HepG2 (cell line): ENCODE measurements at regions not wholly inside any gene's neighbourhood (a gene's known extent, or its start where the extent isn't known, plus 50 kb on each side); places are given as distances from the start of the nearest gene placed in this dataset.

ENCODE experiments used
- GMEB2 ChIP-seq: IDR thresholded peaks from 2 replicates; pipeline ENCODE4 v1.6.1; 2016; ENCODE audit warnings: missing biosample characterization, missing genetic modification reagents, low read depth
- HOXA7 ChIP-seq: sonication (generic); formaldehyde crosslinking; IDR thresholded peaks from 2 replicates; pipeline ENCODE4 v1.8.1; 2022; ENCODE audit warnings: mild to moderate bottlenecking, missing genetic modification reagents, moderate library complexity
- KDM6A ChIP-seq: IDR thresholded peaks from 2 replicates; pipeline ENCODE4 v1.6.1; 2016; ENCODE audit warnings: low read depth
- MATR3 ChIP-seq: sonication (generic); formaldehyde crosslinking; IDR thresholded peaks from 2 replicates; pipeline ENCODE4 v1.4.0; 2020; ENCODE audit warnings: missing genetic modification reagents
- NFE2L2 ChIP-seq: fragments of 150-350 bp; IDR thresholded peaks from 2 replicates; pipeline ENCODE4 v1.6.1; 2014; ENCODE audit warnings: low read length
- POGZ ChIP-seq: sonication (generic); formaldehyde crosslinking; IDR thresholded peaks from 2 replicates; pipeline ENCODE4 v1.4.0; 2020; ENCODE audit warnings: mild to moderate bottlenecking, missing genetic modification reagents
- RARG ChIP-seq: sonication (generic); formaldehyde crosslinking; IDR thresholded peaks from 2 replicates; pipeline ENCODE4 v1.4.0; 2020; ENCODE audit warnings: low read depth, mild to moderate bottlenecking, missing genetic modification reagents
- RBFOX2 ChIP-seq: fragments of 200-400 bp; formaldehyde crosslinking; IDR thresholded peaks from 2 replicates; pipeline ENCODE4 v1.6.1; 2017; ENCODE audit warnings: low read depth, mild to moderate bottlenecking, low read length
- SNAPC5 ChIP-seq: sonication (generic); formaldehyde crosslinking; IDR thresholded peaks from 2 replicates; pipeline ENCODE4 v1.8.1; 2023; ENCODE audit warnings: mild to moderate bottlenecking, missing genetic modification reagents, borderline replicate concordance
- SOX13 ChIP-seq, 3 experiments: fragments of 450-650 bp in 1 of 3; sonication (generic) in 1 of 3; formaldehyde crosslinking in 1 of 3; IDR thresholded peaks in 2 of 3; conservative IDR thresholded peaks in 1 of 3; 2 replicates each; pipeline versions ENCODE4 v1.5.0 to v1.6.1; 2016 to 2020; ENCODE audit warnings: antibody characterized with exemption in 1 of 3, mild to moderate bottlenecking in 1 of 3, missing compliant biosample characterization in 1 of 3, missing genetic modification reagents in 1 of 3, moderate library complexity in 1 of 3
- TRIM22 ChIP-seq: fragments of 450-650 bp; IDR thresholded peaks from 2 replicates; pipeline ENCODE4 v1.6.1; 2017
- ZBTB10 ChIP-seq: sonication (generic); formaldehyde crosslinking; IDR thresholded peaks from 2 replicates; pipeline ENCODE4 v1.4.0; 2020; ENCODE audit warnings: missing genetic modification reagents, borderline replicate concordance
- ZBTB34 ChIP-seq: sonication (generic); formaldehyde crosslinking; IDR thresholded peaks from 2 replicates; pipeline ENCODE4 v1.8.0; 2022; ENCODE audit warnings: mild to moderate bottlenecking, missing genetic modification reagents
- ZFP90 ChIP-seq: sonication (generic); formaldehyde crosslinking; IDR thresholded peaks from 2 replicates; pipeline ENCODE4 v1.8.0; 2022; ENCODE audit warnings: missing genetic modification reagents, mild to moderate bottlenecking, inconsistent platforms, borderline replicate concordance
- ZNF251 ChIP-seq: sonication (generic); formaldehyde crosslinking; IDR thresholded peaks from 2 replicates; pipeline ENCODE4 v1.9.0; 2021; ENCODE audit warnings: mild to moderate bottlenecking, missing genetic modification reagents
- ZNF468 ChIP-seq: sonication (generic); formaldehyde crosslinking; IDR thresholded peaks from 2 replicates; pipeline ENCODE4 v1.8.0; 2022; ENCODE audit warnings: mild to moderate bottlenecking, moderate library complexity, missing genetic modification reagents
- ZNF788 ChIP-seq: sonication (generic); formaldehyde crosslinking; IDR thresholded peaks from 2 replicates; pipeline ENCODE4 v1.5.0; 2020; ENCODE audit warnings: mild to moderate bottlenecking, missing genetic modification reagents, borderline replicate concordance
- TF ChIP-seq, protein P1 (sequence below): sonication (generic); formaldehyde crosslinking; IDR thresholded peaks from 2 replicates; pipeline ENCODE4 v1.4.0; 2020; ENCODE audit warnings: missing genetic modification reagents

DNA sequence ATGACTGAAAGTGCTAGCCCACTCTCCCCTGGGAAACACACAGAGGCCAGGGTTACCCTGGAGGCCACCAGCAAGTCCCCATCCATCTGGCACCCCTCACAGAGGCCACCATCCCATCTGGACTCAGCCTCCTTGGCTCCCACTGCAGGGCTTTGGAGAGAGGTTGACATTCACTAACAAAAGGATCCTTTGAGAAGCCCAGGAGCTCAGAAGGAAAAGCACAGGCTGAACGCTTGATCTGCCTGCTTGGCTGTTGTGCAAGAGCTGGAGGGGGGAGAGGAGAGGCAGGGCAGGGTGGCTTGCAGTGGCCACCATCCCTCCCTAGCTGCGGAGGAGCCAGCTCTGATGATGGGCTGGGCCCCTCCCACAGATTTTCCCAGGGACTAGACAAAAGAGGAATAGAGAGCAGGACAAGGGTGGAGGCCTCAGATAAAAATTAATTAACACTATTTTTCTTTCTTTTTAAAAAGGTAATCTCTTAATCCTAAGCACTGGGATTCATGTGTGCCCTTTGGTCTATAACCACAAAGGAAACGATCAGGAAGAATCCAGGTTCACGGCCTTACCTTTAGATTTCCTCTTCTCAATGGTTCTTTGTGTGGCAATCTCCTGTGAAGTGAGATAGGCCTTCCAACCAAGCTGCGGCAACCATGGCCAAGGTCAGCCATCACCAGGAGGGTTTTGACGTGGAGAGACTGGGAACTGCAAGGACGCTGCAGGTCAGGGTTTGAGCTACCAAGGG, 154.7 kb downstream of the BARX2 start (continued):
- TF ChIP-seq SNAPC5, result no peak
- TF ChIP-seq POGZ, result peak; percentile 18; the same call in 1 of the 2 replicates
- TF ChIP-seq ZFP90 (CRISPR knock-in tag), result no peak
- TF ChIP-seq ZNF788 (CRISPR knock-in tag), result no peak
- TF ChIP-seq RBFOX2, result no peak
- no peak for TF ChIP-seq SOX13 (IDR thresholded peaks at IDR 0.05)
- TF ChIP-seq SOX13 (CRISPR knock-in tag; conservative IDR thresholded peaks at IDR 0.05 in 1 of 2, IDR thresholded peaks at IDR 0.05 in 1 of 2), result peak in 1 of 2 experiments; percentile 75; a peak in 2 of 4 replicates
- no peak for TF ChIP-seq GMEB2 (CRISPR knock-in tag)
- peak; percentile 95 for TF ChIP-seq ZBTB34
- no peak for TF ChIP-seq ZBTB10
- no peak for TF ChIP-seq MATR3 (CRISPR knock-in tag)
- no peak for TF ChIP-seq TRIM22
- TF ChIP-seq, protein P1, sequence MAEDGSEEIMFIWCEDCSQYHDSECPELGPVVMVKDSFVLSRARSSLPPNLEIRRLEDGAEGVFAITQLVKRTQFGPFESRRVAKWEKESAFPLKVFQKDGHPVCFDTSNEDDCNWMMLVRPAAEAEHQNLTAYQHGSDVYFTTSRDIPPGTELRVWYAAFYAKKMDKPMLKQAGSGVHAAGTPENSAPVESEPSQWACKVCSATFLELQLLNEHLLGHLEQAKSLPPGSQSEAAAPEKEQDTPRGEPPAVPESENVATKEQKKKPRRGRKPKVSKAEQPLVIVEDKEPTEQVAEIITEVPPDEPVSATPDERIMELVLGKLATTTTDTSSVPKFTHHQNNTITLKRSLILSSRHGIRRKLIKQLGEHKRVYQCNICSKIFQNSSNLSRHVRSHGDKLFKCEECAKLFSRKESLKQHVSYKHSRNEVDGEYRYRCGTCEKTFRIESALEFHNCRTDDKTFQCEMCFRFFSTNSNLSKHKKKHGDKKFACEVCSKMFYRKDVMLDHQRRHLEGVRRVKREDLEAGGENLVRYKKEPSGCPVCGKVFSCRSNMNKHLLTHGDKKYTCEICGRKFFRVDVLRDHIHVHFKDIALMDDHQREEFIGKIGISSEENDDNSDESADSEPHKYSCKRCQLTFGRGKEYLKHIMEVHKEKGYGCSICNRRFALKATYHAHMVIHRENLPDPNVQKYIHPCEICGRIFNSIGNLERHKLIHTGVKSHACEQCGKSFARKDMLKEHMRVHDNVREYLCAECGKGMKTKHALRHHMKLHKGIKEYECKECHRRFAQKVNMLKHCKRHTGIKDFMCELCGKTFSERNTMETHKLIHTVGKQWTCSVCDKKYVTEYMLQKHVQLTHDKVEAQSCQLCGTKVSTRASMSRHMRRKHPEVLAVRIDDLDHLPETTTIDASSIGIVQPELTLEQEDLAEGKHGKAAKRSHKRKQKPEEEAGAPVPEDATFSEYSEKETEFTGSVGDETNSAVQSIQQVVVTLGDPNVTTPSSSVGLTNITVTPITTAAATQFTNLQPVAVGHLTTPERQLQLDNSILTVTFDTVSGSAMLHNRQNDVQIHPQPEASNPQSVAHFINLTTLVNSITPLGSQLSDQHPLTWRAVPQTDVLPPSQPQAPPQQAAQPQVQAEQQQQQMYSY (CRISPR knock-in tag), result no peak
- no peak for TF ChIP-seq KDM6A
- TF ChIP-seq ZNF468 (CRISPR knock-in tag), result no peak
- TF ChIP-seq HOXA7, result no peak
- TF ChIP-seq RARG, result no peak
- TF ChIP-seq NFE2L2, result no peak
- no peak for TF ChIP-seq ZNF251
